GM23338 (cell line): ENCODE measurements at regions not wholly inside any gene's neighbourhood (a gene's known extent, or its start where the extent isn't known, plus 50 kb on each side); places are given as distances from the start of the nearest gene placed in this dataset.

Experiments
- ATAC-seq: fragments of 200-7000 bp; cut with Tn5 transposase; 3 replicates; pipeline ENCODE4 v1.9.1; 2020
- DNase-seq: peaks from one replicate; pipeline ENCODE4 v3.0.0-alpha.2; 2015; ENCODE audit warnings: low spot score
- H2AFZ ChIP-seq: fragments of 200-600 bp; sonication (generic); 2 replicates; pipeline ENCODE4 v1.8.0; 2016; ENCODE audit warnings: antibody characterized with exemption, mild to moderate bottlenecking, moderate library complexity
- H3F3A ChIP-seq: fragments of 200-600 bp; sonication (generic); replicated peaks from 2 replicates; pipeline ENCODE4 v1.8.0; 2017; ENCODE audit warnings: antibody characterized with exemption, mixed run types, low read depth
- H3K27ac ChIP-seq: fragments of 200-600 bp; sonication (generic); 2 replicates; pipeline ENCODE4 v1.6.1; 2016; ENCODE audit warnings: low read depth
- H3K27me3 ChIP-seq: fragments of 200-600 bp; sonication (generic); 2 replicates; pipeline ENCODE4 v1.8.0; 2016; ENCODE audit warnings: mild to moderate bottlenecking, mixed run types, moderate library complexity; ENCODE audit not compliant: insufficient read depth
- H3K36me3 ChIP-seq: fragments of 200-600 bp; sonication (generic); 2 replicates; pipeline ENCODE4 v1.8.0; 2016; ENCODE audit warnings: mild to moderate bottlenecking; ENCODE audit not compliant: insufficient read depth
- H3K4me1 ChIP-seq: fragments of 200-600 bp; sonication (generic); 2 replicates; pipeline ENCODE4 v1.8.0; 2016; ENCODE audit warnings: mild to moderate bottlenecking, moderate library complexity; ENCODE audit not compliant: insufficient read depth
- H3K4me2 ChIP-seq: fragments of 200-600 bp; sonication (generic); 2 replicates; pipeline ENCODE4 v1.7.1; 2017; ENCODE audit warnings: mixed run types
- H3K4me3 ChIP-seq: fragments of 200-600 bp; sonication (generic); 2 replicates; pipeline ENCODE4 v1.6.1; 2016; ENCODE audit warnings: mixed run types
- H3K79me2 ChIP-seq: fragments of 200-600 bp; sonication (generic); replicated peaks from 2 replicates; pipeline ENCODE4 v1.8.0; 2017; ENCODE audit warnings: mild to moderate bottlenecking; ENCODE audit not compliant: insufficient read depth
- H3K9me2 ChIP-seq: fragments of 200-600 bp; sonication (generic); 2 replicates; pipeline ENCODE4 v1.8.0; 2017; ENCODE audit not compliant: insufficient read depth
- H4K20me1 ChIP-seq: fragments of 200-600 bp; sonication (generic); replicated peaks from 2 replicates; pipeline ENCODE4 v1.8.0; 2017; ENCODE audit warnings: mild to moderate bottlenecking; ENCODE audit not compliant: insufficient read depth
- H3K27ac Mint-ChIP-seq: 2 replicates; pipeline ENCODE4 v1.8.0; 2020; ENCODE audit warnings: inconsistent platforms, mild to moderate bottlenecking, moderate library complexity, mixed read lengths
- H3K27me3 Mint-ChIP-seq: 3 replicates; pipeline ENCODE4 v1.8.0; 2022; ENCODE audit warnings: low read depth, mild to moderate bottlenecking, moderate library complexity, mixed read lengths, inconsistent platforms; ENCODE audit not compliant: insufficient read depth, poor library complexity
- H3K36me3 Mint-ChIP-seq: 3 replicates; pipeline ENCODE4 v1.8.0; 2021; ENCODE audit warnings: low read depth, mild to moderate bottlenecking, inconsistent platforms, moderate library complexity, mixed read lengths
- H3K4me1 Mint-ChIP-seq: 3 replicates; pipeline ENCODE4 v1.8.0; 2020; ENCODE audit warnings: mild to moderate bottlenecking, inconsistent platforms, mixed read lengths
- H3K4me3 Mint-ChIP-seq: 3 replicates; pipeline ENCODE4 v1.8.0; 2021; ENCODE audit warnings: moderate library complexity, mild to moderate bottlenecking, inconsistent platforms, mixed read lengths
- H3K9me3 Mint-ChIP-seq: 3 replicates; pipeline ENCODE4 v1.8.0; 2020; ENCODE audit warnings: moderate library complexity, mild to moderate bottlenecking, inconsistent platforms, mixed read lengths
- CREB1 ChIP-seq: fragments of 250-450 bp; sonication (Bioruptor Pico); IDR thresholded peaks from 2 replicates; pipeline ENCODE4 v1.5.0; 2020; ENCODE audit warnings: low read depth, mild to moderate bottlenecking, moderate library complexity
- ETS1 ChIP-seq: IDR thresholded peaks from 2 replicates; pipeline ENCODE4 v1.6.1; 2016; ENCODE audit warnings: antibody characterized with exemption
- EZH2phosphoT487 ChIP-seq: fragments of 200-600 bp; sonication (generic); IDR thresholded peaks from one replicate; pipeline ENCODE4 v1.8.1; 2018; ENCODE audit warnings: antibody characterized with exemption; ENCODE audit not compliant: unreplicated experiment
- JUNB ChIP-seq: IDR thresholded peaks from one replicate; pipeline ENCODE4 v1.6.1; 2016; ENCODE audit warnings: antibody characterized with exemption; ENCODE audit not compliant: unreplicated experiment
- NANOG ChIP-seq: IDR thresholded peaks from 2 replicates; pipeline ENCODE4 v1.6.1; 2016; ENCODE audit warnings: antibody characterized with exemption, borderline replicate concordance
- STAT1 ChIP-seq: IDR thresholded peaks from one replicate; pipeline ENCODE4 v1.6.1; 2016; ENCODE audit warnings: antibody characterized with exemption; ENCODE audit not compliant: unreplicated experiment
- TF ChIP-seq, protein P1 (sequence below), 2 experiments: fragments of 200-600 bp in 1 of 2; sonication (generic) in 1 of 2; conservative IDR thresholded peaks; 2 replicates each; pipeline versions ENCODE4 v1.5.1 to v1.6.1; 2016 to 2017; ENCODE audit warnings: antibody characterized with exemption in 2 of 2, low read depth in 2 of 2, mild to moderate bottlenecking in 2 of 2, moderate library complexity in 1 of 2
- TF ChIP-seq, protein P2 (sequence below): IDR thresholded peaks from one replicate; pipeline ENCODE4 v1.6.1; 2018; ENCODE audit warnings: antibody characterized with exemption; ENCODE audit not compliant: unreplicated experiment
- TF ChIP-seq, protein P3 (sequence below): fragments of 250-450 bp; sonication (Bioruptor Pico); IDR thresholded peaks from 2 replicates; pipeline ENCODE4 v1.5.0; 2020; ENCODE audit warnings: mild to moderate bottlenecking, moderate library complexity

DNA sequence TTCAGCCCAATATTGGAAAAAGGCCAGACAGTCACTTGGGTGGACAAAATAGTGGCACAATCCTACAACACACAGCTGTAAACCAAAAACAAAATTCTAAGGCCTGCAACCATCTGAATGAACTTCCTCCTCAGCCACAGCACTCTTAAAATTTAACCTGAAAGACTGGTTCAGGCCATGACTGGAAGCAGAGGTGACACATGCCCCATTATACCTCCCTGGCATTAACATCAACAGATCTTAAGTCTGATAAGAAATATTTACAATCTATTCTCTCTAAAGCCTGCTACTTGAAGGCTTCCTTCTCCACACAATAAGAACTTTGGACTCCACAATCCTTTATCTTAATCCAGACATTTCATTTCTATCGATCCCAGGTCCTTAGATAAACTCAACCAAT lies 192.4 kb upstream of the LRP1B start:
- H3K27me3 Mint-ChIP-seq: no peaks in the 10 kb centered on the region
- peaks cover 9% of the 10 kb centered on the region for H3K36me3 Mint-ChIP-seq
- TF ChIP-seq, protein P1, sequence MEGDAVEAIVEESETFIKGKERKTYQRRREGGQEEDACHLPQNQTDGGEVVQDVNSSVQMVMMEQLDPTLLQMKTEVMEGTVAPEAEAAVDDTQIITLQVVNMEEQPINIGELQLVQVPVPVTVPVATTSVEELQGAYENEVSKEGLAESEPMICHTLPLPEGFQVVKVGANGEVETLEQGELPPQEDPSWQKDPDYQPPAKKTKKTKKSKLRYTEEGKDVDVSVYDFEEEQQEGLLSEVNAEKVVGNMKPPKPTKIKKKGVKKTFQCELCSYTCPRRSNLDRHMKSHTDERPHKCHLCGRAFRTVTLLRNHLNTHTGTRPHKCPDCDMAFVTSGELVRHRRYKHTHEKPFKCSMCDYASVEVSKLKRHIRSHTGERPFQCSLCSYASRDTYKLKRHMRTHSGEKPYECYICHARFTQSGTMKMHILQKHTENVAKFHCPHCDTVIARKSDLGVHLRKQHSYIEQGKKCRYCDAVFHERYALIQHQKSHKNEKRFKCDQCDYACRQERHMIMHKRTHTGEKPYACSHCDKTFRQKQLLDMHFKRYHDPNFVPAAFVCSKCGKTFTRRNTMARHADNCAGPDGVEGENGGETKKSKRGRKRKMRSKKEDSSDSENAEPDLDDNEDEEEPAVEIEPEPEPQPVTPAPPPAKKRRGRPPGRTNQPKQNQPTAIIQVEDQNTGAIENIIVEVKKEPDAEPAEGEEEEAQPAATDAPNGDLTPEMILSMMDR (conservative IDR thresholded peaks at IDR 0.05; ENCODE audit: low read depth in 2 of 2): no peak
- TF ChIP-seq STAT1 (no peak), CREB1 (no peak), ETS1 (no peak), JUNB (no peak), EZH2phosphoT487 (no peak), NANOG (no peak)
- TF ChIP-seq, protein P2, sequence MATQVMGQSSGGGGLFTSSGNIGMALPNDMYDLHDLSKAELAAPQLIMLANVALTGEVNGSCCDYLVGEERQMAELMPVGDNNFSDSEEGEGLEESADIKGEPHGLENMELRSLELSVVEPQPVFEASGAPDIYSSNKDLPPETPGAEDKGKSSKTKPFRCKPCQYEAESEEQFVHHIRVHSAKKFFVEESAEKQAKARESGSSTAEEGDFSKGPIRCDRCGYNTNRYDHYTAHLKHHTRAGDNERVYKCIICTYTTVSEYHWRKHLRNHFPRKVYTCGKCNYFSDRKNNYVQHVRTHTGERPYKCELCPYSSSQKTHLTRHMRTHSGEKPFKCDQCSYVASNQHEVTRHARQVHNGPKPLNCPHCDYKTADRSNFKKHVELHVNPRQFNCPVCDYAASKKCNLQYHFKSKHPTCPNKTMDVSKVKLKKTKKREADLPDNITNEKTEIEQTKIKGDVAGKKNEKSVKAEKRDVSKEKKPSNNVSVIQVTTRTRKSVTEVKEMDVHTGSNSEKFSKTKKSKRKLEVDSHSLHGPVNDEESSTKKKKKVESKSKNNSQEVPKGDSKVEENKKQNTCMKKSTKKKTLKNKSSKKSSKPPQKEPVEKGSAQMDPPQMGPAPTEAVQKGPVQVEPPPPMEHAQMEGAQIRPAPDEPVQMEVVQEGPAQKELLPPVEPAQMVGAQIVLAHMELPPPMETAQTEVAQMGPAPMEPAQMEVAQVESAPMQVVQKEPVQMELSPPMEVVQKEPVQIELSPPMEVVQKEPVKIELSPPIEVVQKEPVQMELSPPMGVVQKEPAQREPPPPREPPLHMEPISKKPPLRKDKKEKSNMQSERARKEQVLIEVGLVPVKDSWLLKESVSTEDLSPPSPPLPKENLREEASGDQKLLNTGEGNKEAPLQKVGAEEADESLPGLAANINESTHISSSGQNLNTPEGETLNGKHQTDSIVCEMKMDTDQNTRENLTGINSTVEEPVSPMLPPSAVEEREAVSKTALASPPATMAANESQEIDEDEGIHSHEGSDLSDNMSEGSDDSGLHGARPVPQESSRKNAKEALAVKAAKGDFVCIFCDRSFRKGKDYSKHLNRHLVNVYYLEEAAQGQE: no peak
- TF ChIP-seq, protein P3, sequence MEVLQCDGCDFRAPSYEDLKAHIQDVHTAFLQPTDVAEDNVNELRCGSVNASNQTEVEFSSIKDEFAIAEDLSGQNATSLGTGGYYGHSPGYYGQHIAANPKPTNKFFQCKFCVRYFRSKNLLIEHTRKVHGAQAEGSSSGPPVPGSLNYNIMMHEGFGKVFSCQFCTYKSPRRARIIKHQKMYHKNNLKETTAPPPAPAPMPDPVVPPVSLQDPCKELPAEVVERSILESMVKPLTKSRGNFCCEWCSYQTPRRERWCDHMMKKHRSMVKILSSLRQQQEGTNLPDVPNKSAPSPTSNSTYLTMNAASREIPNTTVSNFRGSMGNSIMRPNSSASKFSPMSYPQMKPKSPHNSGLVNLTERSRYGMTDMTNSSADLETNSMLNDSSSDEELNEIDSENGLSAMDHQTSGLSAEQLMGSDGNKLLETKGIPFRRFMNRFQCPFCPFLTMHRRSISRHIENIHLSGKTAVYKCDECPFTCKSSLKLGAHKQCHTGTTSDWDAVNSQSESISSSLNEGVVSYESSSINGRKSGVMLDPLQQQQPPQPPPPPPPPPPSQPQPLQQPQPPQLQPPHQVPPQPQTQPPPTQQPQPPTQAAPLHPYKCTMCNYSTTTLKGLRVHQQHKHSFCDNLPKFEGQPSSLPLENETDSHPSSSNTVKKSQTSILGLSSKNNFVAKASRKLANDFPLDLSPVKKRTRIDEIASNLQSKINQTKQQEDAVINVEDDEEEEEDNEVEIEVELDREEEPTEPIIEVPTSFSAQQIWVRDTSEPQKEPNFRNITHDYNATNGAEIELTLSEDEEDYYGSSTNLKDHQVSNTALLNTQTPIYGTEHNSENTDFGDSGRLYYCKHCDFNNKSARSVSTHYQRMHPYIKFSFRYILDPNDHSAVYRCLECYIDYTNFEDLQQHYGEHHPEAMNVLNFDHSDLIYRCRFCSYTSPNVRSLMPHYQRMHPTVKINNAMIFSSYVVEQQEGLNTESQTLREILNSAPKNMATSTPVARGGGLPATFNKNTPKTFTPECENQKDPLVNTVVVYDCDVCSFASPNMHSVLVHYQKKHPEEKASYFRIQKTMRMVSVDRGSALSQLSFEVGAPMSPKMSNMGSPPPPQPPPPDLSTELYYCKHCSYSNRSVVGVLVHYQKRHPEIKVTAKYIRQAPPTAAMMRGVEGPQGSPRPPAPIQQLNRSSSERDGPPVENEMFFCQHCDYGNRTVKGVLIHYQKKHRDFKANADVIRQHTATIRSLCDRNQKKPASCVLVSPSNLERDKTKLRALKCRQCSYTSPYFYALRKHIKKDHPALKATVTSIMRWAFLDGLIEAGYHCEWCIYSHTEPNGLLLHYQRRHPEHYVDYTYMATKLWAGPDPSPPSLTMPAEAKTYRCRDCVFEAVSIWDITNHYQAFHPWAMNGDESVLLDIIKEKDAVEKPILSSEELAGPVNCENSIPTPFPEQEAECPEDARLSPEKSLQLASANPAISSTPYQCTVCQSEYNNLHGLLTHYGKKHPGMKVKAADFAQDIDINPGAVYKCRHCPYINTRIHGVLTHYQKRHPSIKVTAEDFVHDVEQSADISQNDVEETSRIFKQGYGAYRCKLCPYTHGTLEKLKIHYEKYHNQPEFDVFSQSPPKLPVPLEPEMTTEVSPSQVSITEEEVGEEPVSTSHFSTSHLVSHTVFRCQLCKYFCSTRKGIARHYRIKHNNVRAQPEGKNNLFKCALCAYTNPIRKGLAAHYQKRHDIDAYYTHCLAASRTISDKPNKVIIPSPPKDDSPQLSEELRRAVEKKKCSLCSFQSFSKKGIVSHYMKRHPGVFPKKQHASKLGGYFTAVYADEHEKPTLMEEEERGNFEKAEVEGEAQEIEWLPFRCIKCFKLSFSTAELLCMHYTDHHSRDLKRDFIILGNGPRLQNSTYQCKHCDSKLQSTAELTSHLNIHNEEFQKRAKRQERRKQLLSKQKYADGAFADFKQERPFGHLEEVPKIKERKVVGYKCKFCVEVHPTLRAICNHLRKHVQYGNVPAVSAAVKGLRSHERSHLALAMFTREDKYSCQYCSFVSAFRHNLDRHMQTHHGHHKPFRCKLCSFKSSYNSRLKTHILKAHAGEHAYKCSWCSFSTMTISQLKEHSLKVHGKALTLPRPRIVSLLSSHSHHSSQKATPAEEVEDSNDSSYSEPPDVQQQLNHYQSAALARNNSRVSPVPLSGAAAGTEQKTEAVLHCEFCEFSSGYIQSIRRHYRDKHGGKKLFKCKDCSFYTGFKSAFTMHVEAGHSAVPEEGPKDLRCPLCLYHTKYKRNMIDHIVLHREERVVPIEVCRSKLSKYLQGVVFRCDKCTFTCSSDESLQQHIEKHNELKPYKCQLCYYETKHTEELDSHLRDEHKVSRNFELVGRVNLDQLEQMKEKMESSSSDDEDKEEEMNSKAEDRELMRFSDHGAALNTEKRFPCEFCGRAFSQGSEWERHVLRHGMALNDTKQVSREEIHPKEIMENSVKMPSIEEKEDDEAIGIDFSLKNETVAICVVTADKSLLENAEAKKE (CRISPR knock-in tag): no peak
- no peak for ATAC-seq
- H3K4me1 Mint-ChIP-seq: peaks cover 5% of the 10 kb centered on the region
- Histone ChIP-seq H3K4me1 (no peaks in the 10 kb centered on the region), H3K79me2 (no peaks in the 10 kb centered on the region), H3K9me2 (peaks cover 5% of the 10 kb centered on the region), H4K20me1 (no peaks in the 10 kb centered on the region), H2AFZ (no peak overlapping the region), H3K27ac (no peak overlapping the region), H3K4me2 (no peak overlapping the region), H3K27me3 (no peaks in the 10 kb centered on the region), H3K36me3 (no peaks in the 10 kb centered on the region), H3F3A (no peaks in the 10 kb centered on the region), H3K4me3 (no peak overlapping the region)
- H3K9me3 Mint-ChIP-seq: no peaks in the 10 kb centered on the region
- no peak overlapping the region for H3K27ac Mint-ChIP-seq
- no peak overlapping the region for H3K4me3 Mint-ChIP-seq
- no peak for DNase-seq
